ENCODE measurements at regions not wholly inside any gene's neighbourhood (a gene's known extent, or its start where the extent isn't known, plus 50 kb on each side); places are given as distances from the start of the nearest gene placed in this dataset.

DNA sequence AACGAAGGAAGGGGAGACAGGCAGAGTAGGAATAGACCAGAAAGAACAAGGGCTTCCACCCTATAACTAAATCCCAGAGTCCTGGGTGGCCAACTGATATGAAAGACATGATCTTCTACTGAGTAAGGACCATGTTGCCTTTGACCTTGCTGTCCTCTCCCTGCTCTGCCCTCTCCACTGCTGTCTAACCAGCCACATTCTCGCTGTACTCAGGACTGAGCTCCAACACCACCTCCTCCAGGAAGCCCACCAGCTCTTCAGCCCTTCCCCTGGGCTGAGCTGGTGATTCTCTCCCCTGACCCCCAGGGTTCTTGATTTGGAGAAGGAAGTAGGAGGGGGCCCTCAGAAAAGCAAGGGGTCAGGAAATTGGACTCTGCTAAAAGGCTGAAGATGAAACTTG lies 159.2 kb downstream of the DICER1 start:
- TF ChIP-seq ISL1 (CRISPR knock-in tag; IDR thresholded peaks at IDR 0.05) (no peak), GLIS3 (CRISPR knock-in tag; IDR thresholded peaks at IDR 0.05) (no peak), ZFP30 (CRISPR knock-in tag; IDR thresholded peaks at IDR 0.05) (no peak), RARB (CRISPR knock-in tag; IDR thresholded peaks at IDR 0.05) (no peak), ZC3H10 (CRISPR knock-in tag; IDR thresholded peaks at IDR 0.05) (no peak), BACH2 (CRISPR knock-in tag; IDR thresholded peaks at IDR 0.05; ENCODE audit: borderline replicate concordance) (no peak), ZNF565 (CRISPR knock-in tag; conservative IDR thresholded peaks at IDR 0.05; ENCODE audit: low read depth) (no peak), ZFP3 (CRISPR knock-in tag; IDR thresholded peaks at IDR 0.05) (no peak), CSRNP3 (CRISPR knock-in tag; IDR thresholded peaks at IDR 0.05) (no peak), POU6F1 (CRISPR knock-in tag; IDR thresholded peaks at IDR 0.05; ENCODE audit: borderline replicate concordance, low read depth) (no peak)
- TF ChIP-seq, protein P1, sequence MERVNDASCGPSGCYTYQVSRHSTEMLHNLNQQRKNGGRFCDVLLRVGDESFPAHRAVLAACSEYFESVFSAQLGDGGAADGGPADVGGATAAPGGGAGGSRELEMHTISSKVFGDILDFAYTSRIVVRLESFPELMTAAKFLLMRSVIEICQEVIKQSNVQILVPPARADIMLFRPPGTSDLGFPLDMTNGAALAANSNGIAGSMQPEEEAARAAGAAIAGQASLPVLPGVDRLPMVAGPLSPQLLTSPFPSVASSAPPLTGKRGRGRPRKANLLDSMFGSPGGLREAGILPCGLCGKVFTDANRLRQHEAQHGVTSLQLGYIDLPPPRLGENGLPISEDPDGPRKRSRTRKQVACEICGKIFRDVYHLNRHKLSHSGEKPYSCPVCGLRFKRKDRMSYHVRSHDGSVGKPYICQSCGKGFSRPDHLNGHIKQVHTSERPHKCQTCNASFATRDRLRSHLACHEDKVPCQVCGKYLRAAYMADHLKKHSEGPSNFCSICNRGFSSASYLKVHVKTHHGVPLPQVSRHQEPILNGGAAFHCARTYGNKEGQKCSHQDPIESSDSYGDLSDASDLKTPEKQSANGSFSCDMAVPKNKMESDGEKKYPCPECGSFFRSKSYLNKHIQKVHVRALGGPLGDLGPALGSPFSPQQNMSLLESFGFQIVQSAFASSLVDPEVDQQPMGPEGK (CRISPR knock-in tag; IDR thresholded peaks at IDR 0.05; ENCODE audit: borderline replicate concordance): no peak
